Left ventricle myocardium inferior (tissue), 1 donor: ENCODE measurements at regions not wholly inside any gene's neighbourhood (a gene's known extent, or its start where the extent isn't known, plus 50 kb on each side); places are given as distances from the start of the nearest gene placed in this dataset.
"Not testable (repeated sequence)": the region's sequence is repeated elsewhere in the genome, so short reads cannot be mapped to it uniquely, and the experiment has no call there.

Experiments
- DNase-seq: peaks from one replicate; pipeline ENCODE4 v3.0.0-alpha.2; 2020
- H3K27ac ChIP-seq: fragments of 200-600 bp; replicated peaks from 2 replicates; pipeline ENCODE4 v1.8.0; 2021
- H3K27me3 ChIP-seq: fragments of 200-600 bp; 2 replicates; pipeline ENCODE4 v1.8.0; 2021; ENCODE audit warnings: low read depth
- H3K36me3 ChIP-seq: fragments of 200-600 bp; 2 replicates; pipeline ENCODE4 v1.8.0; 2021
- H3K4me1 ChIP-seq: fragments of 200-600 bp; 2 replicates; pipeline ENCODE4 v1.8.0; 2021
- H3K4me3 ChIP-seq: fragments of 200-600 bp; 2 replicates; pipeline ENCODE4 v1.8.0; 2021; ENCODE audit warnings: mild to moderate bottlenecking, moderate library complexity
- H3K9me3 ChIP-seq: fragments of 200-600 bp; replicated peaks from 2 replicates; pipeline ENCODE4 v1.8.0; 2021
- intact Hi-C: fragments of 100-400 bp; cut with micrococcal nuclease; formaldehyde crosslinking; loops from one replicate; pipeline ENCODE4 v1.11.0; 2022
- donor health status: DM: no; HTN: yes; CAD: no; lungs with severe emphysema.

DNA sequence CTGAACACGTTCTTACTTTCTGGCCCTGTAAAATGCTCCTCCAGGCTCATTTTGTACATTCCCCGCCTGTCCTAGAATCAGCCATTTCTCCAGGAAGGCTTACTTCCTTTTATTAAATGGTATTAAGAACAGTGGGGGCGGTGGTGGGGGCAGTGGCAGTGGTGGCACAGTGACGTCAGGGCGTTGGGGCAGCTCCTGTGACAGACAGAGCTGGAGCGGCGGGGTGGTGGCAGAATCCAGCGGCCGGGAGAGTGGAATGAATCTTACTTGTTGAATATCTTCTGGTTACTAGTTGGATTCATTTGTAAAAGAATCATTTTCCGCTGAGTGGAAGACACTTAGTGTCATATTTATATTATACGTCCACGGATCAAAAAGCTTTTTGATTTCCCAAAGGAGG lies 262.6 kb downstream of the BCL2L11 start:
- not testable (repeated sequence) for DNase-seq

DNA sequence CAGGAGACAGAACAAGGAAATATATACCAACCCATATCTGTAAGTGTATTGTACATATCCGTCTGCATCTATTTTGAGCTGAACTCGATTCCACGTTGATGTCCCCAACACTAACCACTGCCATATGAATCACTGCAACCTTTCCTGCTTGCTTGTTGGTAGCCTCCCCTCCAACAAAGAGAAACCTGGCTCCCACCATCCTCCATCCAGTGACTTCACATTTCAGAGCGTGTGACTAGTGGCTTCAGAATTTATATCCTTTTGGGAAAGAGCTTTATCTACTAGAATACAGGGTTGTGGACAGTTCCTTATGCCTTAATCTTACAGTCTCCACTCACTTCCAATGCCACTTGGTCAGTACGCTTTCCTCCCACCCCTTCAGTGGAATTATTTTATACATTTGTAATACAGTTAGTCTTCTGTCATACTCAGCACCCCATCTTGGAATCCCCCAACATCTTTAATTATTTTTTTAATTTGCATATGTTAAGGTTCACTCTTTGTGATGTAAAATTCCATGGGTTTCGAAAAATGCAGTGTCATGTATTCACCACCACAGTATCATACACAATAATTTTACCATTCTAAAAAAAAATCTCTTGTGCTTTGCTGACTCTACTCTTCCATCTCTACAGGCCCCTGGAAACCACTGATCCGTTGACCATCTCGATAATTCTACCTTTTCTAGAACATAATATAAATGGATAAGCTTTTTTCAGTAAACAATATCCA lies 264.7 kb downstream of the BCL2L11 start:
- H3K4me1 ChIP-seq, DNase-seq, H3K27me3 ChIP-seq, intact Hi-C loops, H3K9me3 ChIP-seq, H3K36me3 ChIP-seq, H3K4me3 ChIP-seq, H3K27ac ChIP-seq: not testable (repeated sequence)

More for the DNA sequence above, 262.6 kb downstream of the BCL2L11 start:
- H3K9me3 ChIP-seq, H3K4me3 ChIP-seq, intact Hi-C loops, H3K36me3 ChIP-seq, H3K27ac ChIP-seq, H3K27me3 ChIP-seq, H3K4me1 ChIP-seq: not testable (repeated sequence)

DNA sequence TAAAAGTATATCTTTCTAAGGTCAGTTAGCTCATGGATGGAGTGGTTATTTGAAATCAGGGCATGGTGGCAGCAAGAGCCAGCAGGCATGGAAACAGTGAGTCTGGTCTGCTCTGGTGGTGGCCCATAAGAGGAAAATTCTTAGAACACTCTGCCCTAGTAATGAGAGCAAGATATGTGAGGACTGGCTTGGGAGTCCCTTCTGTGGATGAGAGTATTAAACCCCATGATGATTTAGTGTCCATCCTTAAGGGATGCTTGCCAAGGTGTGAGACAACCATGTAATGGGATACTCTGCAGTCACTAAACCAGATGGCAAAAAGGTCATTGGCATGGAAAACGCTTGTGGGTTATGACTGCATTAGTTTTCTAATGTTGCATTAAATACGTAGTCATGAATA lies 269.9 kb downstream of the BCL2L11 start:
- H3K9me3 ChIP-seq, H3K4me3 ChIP-seq, H3K4me1 ChIP-seq, H3K36me3 ChIP-seq, H3K27ac ChIP-seq, DNase-seq, H3K27me3 ChIP-seq, intact Hi-C loops: not testable (repeated sequence)

DNA sequence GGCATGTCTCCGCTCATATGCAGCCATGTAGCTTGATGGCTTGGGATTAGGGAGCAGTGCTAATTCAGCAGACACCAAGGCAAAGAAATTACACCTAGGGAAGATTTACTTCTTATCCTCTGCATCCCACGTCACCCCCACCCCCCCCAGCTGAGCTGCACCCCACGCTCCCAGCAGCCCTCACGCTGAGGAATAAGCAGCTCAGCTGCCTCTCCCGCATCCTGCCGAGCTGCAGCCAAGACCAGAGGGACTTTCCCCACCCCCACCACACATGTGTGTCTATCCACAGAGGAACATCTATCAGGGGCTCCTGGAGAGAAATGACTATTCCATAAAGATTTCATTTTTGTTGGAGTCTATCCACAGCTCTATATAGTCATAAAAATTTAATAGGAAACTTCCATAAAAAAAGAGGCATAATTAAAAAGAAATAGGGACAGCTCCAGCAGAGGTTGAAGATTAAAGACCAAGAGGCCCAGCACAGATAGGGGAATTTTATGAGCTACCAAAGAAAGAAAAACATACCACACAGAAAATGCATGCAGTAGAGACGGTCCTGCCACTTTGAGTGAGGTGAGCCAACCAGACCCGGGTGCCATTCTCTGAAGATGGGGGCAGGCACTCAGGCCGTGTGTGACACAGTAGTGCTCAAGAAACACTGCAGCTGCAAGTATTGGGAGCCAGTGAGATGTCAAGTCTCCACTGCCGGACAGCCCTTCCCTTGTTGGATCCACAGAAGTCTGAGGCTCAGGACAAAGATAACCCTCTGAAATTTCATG lies 274.8 kb downstream of the BCL2L11 start:
- intact Hi-C loops, H3K27ac ChIP-seq, H3K27me3 ChIP-seq, H3K4me3 ChIP-seq, DNase-seq, H3K4me1 ChIP-seq, H3K36me3 ChIP-seq, H3K9me3 ChIP-seq: not testable (repeated sequence)

DNA sequence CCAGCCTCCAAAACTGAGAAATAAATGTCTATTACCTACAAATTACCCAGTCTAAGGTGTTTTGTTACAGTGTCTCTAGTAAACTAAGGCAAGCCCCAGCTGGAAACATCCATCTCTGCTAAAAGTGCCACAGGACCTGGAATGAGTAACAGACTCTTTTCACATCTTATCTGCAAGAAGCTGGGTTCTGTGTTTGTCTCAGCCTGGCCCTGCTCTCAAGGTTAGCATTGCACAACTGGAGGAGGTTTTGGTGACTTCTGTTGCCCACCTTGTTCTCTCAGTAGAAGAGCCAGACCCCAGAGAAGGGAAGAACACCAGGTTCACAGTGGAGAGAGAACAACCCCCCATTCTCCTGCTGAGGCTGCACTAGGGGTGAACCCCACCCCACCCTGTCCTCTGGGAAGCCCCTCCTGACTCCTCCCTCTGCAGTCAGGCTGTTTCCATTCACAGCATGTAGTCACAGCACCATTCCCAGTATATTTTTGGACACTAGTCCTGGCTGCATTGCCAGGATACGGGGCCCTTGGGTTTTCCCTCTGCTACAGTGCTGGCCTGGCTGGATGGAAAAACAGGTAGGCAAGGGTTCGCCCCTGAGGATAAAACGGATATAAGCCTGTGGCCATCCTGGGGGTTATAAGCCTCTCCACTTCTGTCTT lies 280.0 kb downstream of the BCL2L11 start:
- H3K27me3 ChIP-seq, H3K4me3 ChIP-seq, H3K4me1 ChIP-seq, DNase-seq, H3K27ac ChIP-seq, intact Hi-C loops, H3K9me3 ChIP-seq, H3K36me3 ChIP-seq: not testable (repeated sequence)

DNA sequence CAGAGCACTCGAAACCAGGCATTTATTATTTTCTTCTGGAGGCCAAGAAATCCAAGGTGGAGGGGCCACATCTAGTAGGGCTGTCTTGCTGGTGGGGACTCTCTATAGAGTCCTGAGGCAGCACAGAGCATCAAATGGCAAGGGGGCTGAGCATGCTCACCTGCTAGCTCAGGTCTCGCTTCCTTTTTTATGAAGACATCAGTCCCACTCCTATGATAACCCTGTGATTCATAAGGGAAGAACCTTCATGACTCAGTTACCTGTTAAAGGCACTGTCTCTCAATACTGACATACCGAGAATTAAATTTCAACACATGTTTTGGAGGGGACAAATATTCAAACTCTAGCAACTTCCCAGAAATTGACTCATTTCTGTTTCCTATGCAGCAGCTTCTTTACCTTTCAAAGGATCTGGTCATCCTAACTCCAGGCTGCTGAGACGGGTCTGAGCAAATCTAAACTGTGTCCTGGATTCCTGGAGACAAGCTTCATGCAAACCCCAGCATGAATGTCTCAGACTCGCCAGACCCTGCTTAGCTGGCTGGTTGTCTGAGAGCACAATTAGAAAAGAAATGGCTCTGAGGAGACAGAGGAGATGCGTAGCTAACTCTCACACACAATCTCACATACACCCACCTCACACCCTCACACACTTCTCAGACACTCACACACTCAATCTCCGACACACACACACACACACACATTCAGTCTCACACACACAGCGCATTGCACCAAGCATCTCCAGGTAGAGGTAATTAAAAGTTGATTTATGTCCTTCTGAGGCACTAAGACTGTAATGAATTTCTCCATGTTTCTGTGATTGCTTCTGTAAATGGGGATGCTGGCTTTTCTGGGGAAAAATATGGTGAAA lies 280.8 kb downstream of the BCL2L11 start:
- H3K4me3 ChIP-seq, H3K27me3 ChIP-seq, DNase-seq, H3K27ac ChIP-seq, H3K9me3 ChIP-seq, intact Hi-C loops, H3K4me1 ChIP-seq, H3K36me3 ChIP-seq: not testable (repeated sequence)

DNA sequence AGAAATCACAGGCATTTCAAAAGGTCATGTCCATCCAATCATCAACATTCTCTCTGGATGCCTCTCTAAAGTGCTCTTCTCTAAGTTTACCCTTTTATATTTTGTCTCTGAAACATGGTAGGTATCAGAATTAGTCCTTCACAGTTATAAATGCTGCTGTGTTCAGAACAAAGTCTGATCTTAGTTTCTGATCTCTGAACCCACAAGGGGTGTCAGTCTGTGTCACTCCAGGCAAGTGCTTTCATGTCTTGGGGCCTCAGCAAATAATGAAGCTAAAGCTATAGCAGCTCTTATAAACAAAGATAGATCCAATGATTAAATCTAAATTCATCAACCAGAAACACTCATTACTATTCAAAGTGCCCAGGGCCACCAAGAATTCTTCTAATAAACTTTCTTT lies 281.7 kb downstream of the BCL2L11 start:
- DNase-seq, intact Hi-C loops: not testable (repeated sequence)

DNA sequence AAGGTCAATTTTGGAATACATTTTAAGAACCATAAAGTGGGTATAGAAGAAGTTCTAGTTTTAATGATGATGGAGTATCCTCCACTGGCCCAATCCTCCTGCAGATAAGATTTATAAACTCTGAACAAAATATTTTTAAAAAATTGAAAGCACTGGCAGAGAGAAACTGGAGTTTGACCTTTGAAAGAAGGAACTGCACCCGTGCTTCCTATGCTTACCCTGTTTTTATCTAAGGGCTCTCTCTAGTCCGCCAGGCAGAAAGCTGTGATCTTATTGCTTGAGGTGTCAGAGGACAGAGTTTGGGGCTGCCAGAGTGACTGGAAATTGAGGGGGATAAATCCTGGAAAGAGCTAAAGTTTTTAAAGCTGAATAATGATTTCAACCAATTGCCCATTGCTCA lies 282.6 kb downstream of the BCL2L11 start:
- H3K27me3 ChIP-seq, DNase-seq, H3K9me3 ChIP-seq, intact Hi-C loops, H3K36me3 ChIP-seq, H3K4me3 ChIP-seq, H3K27ac ChIP-seq, H3K4me1 ChIP-seq: not testable (repeated sequence)

More for the DNA sequence above, 281.7 kb downstream of the BCL2L11 start:
- H3K9me3 ChIP-seq, H3K36me3 ChIP-seq, H3K27me3 ChIP-seq, H3K4me1 ChIP-seq, H3K4me3 ChIP-seq, H3K27ac ChIP-seq: not testable (repeated sequence)

DNA sequence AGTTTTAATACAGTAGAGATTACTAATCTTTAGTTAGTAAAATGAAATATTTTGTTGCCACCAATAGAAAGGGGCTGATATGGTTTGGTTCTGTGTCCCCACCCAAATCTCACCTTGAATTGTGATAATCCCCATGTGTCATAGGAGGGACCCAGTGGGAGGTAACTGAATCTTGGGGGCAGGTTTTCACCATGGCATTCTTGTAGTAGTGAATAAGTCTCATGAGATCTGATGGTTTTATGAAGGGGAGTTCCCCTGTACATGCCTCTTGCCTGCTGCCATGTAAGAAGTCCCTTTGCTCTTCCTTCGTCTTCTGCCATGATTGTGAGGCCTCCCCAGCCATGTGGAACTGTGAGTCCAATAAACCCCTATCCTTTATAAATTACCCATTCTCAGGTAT lies 285.9 kb downstream of the BCL2L11 start:
- H3K27me3 ChIP-seq, H3K9me3 ChIP-seq, H3K27ac ChIP-seq, intact Hi-C loops, H3K4me3 ChIP-seq, DNase-seq, H3K36me3 ChIP-seq, H3K4me1 ChIP-seq: not testable (repeated sequence)

DNA sequence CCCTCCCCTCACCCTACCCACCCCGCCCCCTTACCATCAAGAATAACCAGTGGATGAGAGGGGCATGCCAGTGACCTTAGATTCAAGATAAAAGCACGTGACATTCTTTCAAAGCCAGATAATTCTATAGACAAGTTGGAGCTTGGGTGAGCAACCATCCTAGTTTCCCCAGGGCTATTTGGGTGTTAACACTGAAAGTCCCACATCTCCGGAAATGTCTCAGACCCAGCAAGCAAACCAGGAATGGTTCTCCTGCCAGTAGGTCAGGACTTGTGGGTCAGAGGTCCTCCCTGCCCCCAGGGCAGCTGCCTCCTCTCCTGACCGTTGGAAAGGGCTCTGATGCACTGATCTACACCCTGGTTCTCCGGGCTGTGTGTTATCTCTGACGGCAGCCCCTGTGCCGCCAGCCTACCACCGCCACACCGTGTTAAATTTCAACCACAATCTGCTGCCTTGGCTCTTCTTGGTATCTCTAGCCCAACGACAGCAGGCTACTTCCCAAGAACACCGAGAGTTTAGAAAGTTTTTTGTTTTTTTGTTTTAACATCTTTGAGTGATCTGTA lies 287.0 kb downstream of the BCL2L11 start:
- H3K36me3 ChIP-seq, DNase-seq, H3K27ac ChIP-seq, H3K4me3 ChIP-seq, intact Hi-C loops, H3K27me3 ChIP-seq, H3K9me3 ChIP-seq, H3K4me1 ChIP-seq: not testable (repeated sequence)

DNA sequence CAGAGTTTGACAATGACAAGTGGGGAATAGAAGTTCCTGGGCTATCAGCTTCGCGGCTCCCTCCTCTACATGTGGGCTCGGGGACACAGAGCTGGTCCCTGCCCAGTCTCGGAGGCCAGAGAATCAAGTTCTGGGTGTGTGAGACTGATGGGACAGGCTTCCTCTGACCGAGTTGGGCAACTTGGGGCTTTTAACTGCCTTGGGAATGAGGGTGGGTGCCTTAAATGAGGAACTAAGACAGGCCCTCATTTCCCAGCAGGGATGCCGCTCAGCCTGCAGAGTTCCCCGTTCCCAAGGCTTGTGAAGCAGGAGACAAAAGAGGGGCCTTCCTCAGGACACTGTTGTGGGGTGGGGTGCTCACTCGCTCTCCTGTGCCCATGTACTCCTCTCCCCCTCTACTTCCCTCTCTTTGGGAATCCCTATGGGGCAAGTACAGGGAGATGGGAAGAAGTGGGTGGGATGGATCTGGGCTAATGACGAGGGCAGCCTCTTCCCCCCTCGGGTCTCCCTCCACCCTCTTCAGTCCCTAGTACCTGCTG lies 290.2 kb downstream of the BCL2L11 start:
- H3K27ac ChIP-seq, intact Hi-C loops, H3K4me1 ChIP-seq, H3K27me3 ChIP-seq, H3K9me3 ChIP-seq, H3K36me3 ChIP-seq, H3K4me3 ChIP-seq, DNase-seq: not testable (repeated sequence)

DNA sequence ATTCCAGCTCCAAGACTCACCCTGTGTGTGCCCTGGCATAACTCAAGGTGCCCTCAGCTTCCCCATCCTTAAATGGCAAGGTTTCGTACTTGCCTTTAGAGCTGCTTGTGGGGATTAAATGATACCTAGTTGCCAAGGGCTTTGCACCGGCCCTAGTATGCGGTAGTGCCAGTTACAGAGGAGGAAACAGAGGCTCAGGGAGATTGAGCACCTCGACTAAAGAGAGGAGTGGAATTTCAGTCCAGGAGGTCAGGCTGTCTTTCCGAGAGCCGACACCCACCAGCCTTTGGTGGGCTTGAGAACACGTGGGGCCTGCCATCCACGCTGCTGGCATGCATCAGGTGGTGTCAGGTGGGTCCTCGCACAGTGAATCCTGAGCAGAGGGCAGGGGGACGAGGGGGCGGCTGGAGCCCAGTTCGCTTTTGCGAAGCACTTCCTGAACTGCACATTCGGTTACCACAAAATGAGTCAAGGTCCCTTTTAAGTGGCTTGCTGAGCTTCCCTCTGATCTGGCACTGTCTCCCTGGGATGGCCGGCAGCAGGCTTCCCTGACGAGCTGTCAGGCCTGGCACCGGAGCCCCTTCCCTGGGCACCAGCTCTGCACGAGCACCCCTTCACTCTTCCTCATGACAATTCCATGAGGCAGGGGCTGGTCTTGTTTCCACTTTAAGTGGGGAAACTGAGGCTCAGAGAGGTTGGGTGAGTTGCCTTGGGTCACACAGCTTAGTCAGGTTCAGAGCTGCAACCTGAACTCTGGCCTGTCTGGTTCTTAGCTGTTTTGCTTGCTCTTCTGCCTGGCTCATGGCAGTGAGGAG lies 291.4 kb downstream of the BCL2L11 start:
- intact Hi-C loops, H3K36me3 ChIP-seq, H3K4me3 ChIP-seq, DNase-seq, H3K9me3 ChIP-seq, H3K27me3 ChIP-seq, H3K27ac ChIP-seq, H3K4me1 ChIP-seq: not testable (repeated sequence)
